ENCODE measurements at regions not wholly inside any gene's neighbourhood (a gene's known extent, or its start where the extent isn't known, plus 50 kb on each side); places are given as distances from the start of the nearest gene placed in this dataset.
A peak's percentile ranks its signal among the peaks of the same experiment; 100 is the strongest.

GRCh38 chr19:31105761-31106160, 243.5 kb downstream of the TSHZ3 start:
- H3K9me3 ChIP-seq (ENCODE audit: control insufficient read depth, low read depth, low read length), result no peaks in the 10 kb centered on the region
- Mint-ChIP-seq H3K4me1 (peaks cover 36 to 38% of the 10 kb centered on the region in 2 experiments), H3K27me3 (ENCODE audit: low read depth) (no peaks in the 10 kb centered on the region), H3K27ac (peak overlapping the region in 1 of 3 experiments; percentile 25; a peak in 2 of 7 replicates), H3K36me3 (ENCODE audit: insufficient read depth in 1 of 3, low read depth in 3 of 3) (no peaks in the 10 kb centered on the region), H3K4me3 (no peak overlapping the region), H3K9me3 (no peaks in the 10 kb centered on the region)
- H3K27me3 ChIP-seq (ENCODE audit: insufficient read depth, low read length), result no peaks in the 10 kb centered on the region
- WGBS (ENCODE audit: extremely low coverage, insufficient read length, low lambda C conversion rate), result no CpG with 5 or more reads among the region's 4 CpGs
- H3K14ac ChIP-seq (ENCODE audit: insufficient read depth, low read length), result no peak overlapping the region
- peaks cover 8% of the 10 kb centered on the region for H3K4me1 ChIP-seq (ENCODE audit: insufficient read depth, low read length)
- H3K56ac ChIP-seq (ENCODE audit: insufficient read length, low read depth, low read length), result no peak overlapping the region
- no peak overlapping the region for H3K18ac ChIP-seq (ENCODE audit: insufficient read length, low read depth, low read length)
- no peaks in the 10 kb centered on the region for H3K79me2 ChIP-seq (ENCODE audit: insufficient read depth, low read length)
- H2BK15ac ChIP-seq (ENCODE audit: low read depth, low read length), result no peak overlapping the region
- no peak overlapping the region for H2AFZ ChIP-seq (ENCODE audit: low read length)
- no peak overlapping the region for H3K4ac ChIP-seq (ENCODE audit: low read depth, low read length)
- H3K23me2 ChIP-seq (ENCODE audit: insufficient read length, low read depth, low read length, poor library complexity, severe bottlenecking), result no peaks in the 10 kb centered on the region
- no peak overlapping the region for H3K27ac ChIP-seq (ENCODE audit: insufficient read length, low read depth, low read length)
- no peak overlapping the region for H2BK120ac ChIP-seq (ENCODE audit: low read depth, low read length, poor library complexity, severe bottlenecking)
- no peak overlapping the region for H4K91ac ChIP-seq (ENCODE audit: insufficient read length, low read depth, low read length)
- H3K4me2 ChIP-seq (ENCODE audit: insufficient read depth, insufficient read length, low read length), result no peak overlapping the region
- H4K8ac ChIP-seq (replicated peaks; ENCODE audit: insufficient read length, low read depth, low read length), result no peak overlapping the region
- H4K20me1 ChIP-seq (ENCODE audit: control insufficient read depth, insufficient read depth, insufficient read length), result no peaks in the 10 kb centered on the region
- H4K5ac ChIP-seq (ENCODE audit: insufficient read length, low read depth, low read length), result no peak overlapping the region
- H3K23ac ChIP-seq (ENCODE audit: insufficient read length, low read depth, low read length), result no peak overlapping the region
- no peak overlapping the region for H3T11ph ChIP-seq (ENCODE audit: low read length)
- no peaks in the 10 kb centered on the region for H3K79me1 ChIP-seq (ENCODE audit: insufficient read depth, low read depth, low read length, poor library complexity, severe bottlenecking)
- peak; percentile 41 for DNase-seq
- no peak overlapping the region for H2AK5ac ChIP-seq (ENCODE audit: insufficient read length, low read length)
- H2BK12ac ChIP-seq (ENCODE audit: insufficient read length, low read depth, low read length), result no peak overlapping the region
- H2BK20ac ChIP-seq (ENCODE audit: low read depth, low read length, poor library complexity, severe bottlenecking), result no peak overlapping the region
- H3K9ac ChIP-seq (ENCODE audit: extremely low read depth, insufficient read length, low read length), result no peak overlapping the region
- H2BK5ac ChIP-seq (ENCODE audit: insufficient read length, low read length), result no peak overlapping the region
- no peak for TF ChIP-seq CTCF (conservative IDR thresholded peaks at IDR 0.05)

Measured in H9 (cell line).